MG63 (cell line): ENCODE measurements at regions not wholly inside any gene's neighbourhood (a gene's known extent, or its start where the extent isn't known, plus 50 kb on each side); places are given as distances from the start of the nearest gene placed in this dataset.

Experiments
- DNase-seq: peaks from one replicate; pipeline ENCODE4 v3.0.0-alpha.2; 2020
- H3K27me3 ChIP-seq: fragments of 250-450 bp; sonication (Bioruptor Pico); 2 replicates; pipeline ENCODE4 v1.5.1; 2020; ENCODE audit warnings: mild to moderate bottlenecking, moderate library complexity
- H3K36me3 ChIP-seq: fragments of 250-450 bp; sonication (Bioruptor Pico); 2 replicates; pipeline ENCODE4 v1.5.1; 2020; ENCODE audit warnings: mild to moderate bottlenecking, moderate library complexity
- H3K4me3 ChIP-seq: fragments of 250-450 bp; sonication (Bioruptor Pico); 2 replicates; pipeline ENCODE4 v1.5.1; 2020; ENCODE audit warnings: mild to moderate bottlenecking, moderate library complexity
- H3K9me3 ChIP-seq: fragments of 250-450 bp; sonication (Bioruptor Pico); 2 replicates; pipeline ENCODE4 v1.5.1; 2020; ENCODE audit warnings: mild to moderate bottlenecking, moderate library complexity

DNA sequence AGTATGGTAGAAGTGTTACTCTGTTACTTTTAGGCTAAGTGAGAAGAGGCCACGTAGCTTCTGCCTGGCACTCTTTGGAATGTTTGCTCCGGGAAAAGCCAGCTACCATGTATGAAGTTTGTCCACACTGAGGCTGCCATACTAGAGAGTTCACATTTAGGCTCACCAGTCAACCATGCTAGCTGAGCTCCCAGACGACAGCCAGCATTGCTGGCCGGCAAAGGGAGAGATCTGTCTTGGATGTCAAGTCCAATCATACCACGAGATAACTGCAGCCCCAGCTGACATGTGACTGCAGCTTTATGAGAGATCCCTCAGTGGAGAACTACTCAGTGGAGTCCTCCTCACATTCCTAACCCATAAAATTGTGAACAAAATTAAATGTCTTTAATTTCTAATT lies 321.2 kb upstream of the F9 start:
- DNase-seq: no peak
- H3K36me3 ChIP-seq: no peaks in the 10 kb centered on the region
- H3K9me3 ChIP-seq: no peaks in the 10 kb centered on the region
- no peaks in the 10 kb centered on the region for H3K27me3 ChIP-seq
- H3K4me3 ChIP-seq: no peak overlapping the region

GRCh38 chrX:139207655-139208054 lies 322.9 kb upstream of the F9 start:
- Histone ChIP-seq H3K9me3 (no peaks in the 10 kb centered on the region), H3K36me3 (no peaks in the 10 kb centered on the region), H3K27me3 (no peaks in the 10 kb centered on the region), H3K4me3 (no peak overlapping the region)
- no peak for DNase-seq

- DNase-seq: no peak
- H3K4me3 ChIP-seq: no peak overlapping the region
- no peaks in the 10 kb centered on the region for H3K9me3 ChIP-seq
- H3K36me3 ChIP-seq: no peaks in the 10 kb centered on the region
- no peaks in the 10 kb centered on the region for H3K27me3 ChIP-seq
Measured at GRCh38 chrX:139206914-139207313, 323.6 kb upstream of the F9 start.

DNA sequence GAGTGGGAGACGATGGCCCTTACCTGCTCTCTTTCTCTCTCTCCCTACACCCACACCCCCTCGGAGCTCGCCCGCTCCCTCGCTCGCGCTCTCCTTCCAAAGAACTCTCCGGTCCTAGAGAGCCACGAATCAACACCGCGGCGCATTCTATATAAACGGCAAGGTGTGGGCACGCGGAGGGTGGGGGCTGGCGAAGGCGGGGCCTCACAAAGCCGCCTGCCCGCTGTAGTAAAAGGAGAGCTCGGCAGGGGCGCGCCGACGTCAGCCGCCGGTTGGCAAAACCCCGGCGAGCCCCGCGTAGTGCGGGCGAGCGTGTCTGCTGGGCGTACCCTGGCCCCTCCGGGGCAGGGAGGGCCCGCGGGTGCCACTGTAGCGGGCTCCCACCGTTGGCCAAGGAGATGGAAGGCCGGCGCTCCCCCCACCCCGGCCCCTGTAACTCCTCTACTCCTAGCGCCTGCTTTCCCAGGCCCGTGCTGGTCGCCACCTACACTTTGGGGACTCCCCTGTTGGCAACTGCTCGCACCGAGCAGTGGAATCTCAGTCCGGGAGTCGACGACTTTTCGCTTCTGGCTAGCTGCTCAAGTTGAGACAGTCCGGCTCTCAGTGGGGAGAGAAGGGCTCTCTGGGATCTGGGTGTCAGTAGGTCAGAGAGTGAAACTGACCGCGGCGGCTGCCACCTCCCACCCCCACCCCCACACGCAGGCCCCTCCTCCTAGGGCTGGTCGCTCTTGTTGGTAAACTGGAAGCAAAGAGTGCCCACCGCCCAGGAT lies 325.5 kb upstream of the F9 start:
- H3K4me3 ChIP-seq: peak overlapping the region; percentile 47

GRCh38 chrX:139204571-139204897 lies 326.0 kb upstream of the F9 start:
- no peaks in the 10 kb centered on the region for H3K27me3 ChIP-seq
- peak overlapping the region; percentile 47 for H3K4me3 ChIP-seq
- no peaks in the 10 kb centered on the region for H3K36me3 ChIP-seq
- no peak for DNase-seq
- no peaks in the 10 kb centered on the region for H3K9me3 ChIP-seq

More for the DNA sequence above, 325.5 kb upstream of the F9 start:
- Histone ChIP-seq H3K9me3 (no peaks in the 10 kb centered on the region), H3K36me3 (no peaks in the 10 kb centered on the region), H3K27me3 (no peaks in the 10 kb centered on the region)
- peak; percentile 56 for DNase-seq

DNA sequence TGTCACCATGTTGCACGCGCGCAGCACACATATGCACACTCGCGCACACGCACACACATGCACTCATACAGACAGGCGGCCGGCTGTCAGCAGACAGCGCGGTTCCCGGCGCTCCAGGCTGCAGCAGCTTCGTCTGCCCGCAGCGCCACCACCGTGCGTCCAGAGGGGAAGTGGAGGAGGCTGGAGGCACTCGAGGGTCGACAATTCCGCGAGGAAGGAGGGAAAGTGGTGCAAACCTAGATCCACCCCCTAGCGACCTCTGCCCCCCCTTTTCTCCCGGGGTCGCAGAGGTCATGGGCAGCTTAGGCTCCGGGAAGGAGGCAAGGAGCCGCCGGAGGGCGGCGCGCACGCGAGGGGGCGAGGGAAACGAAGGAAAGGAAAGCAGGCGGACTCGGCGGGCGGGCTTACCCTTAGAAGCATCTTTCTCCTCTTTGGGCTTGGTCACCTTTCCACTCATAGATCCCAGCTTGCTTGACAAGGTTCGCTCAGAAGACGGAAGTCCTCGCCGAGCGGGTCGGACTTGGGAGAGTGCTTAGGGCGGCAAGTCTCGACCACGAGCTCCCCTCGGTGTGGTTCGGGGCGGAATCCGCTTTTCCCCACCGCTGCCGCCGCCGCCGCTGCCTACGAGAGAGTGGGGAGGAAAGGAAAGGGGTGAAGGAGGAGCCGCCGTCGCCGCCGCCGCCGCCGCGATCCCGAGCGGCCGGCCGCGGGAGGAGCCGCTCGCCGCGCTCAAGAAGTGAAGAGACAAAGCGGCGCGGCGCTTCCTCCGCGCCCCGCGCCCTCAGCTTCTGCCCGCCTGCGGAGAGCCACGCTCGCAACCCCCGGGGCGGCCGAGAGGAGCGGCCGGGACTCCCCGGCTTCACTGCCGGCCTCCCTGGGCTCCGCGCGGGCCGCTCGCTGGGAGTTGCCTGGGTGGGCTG lies 326.6 kb upstream of the F9 start:
- no peaks in the 10 kb centered on the region for H3K9me3 ChIP-seq
- peak overlapping the region; percentile 47 for H3K4me3 ChIP-seq
- H3K36me3 ChIP-seq: no peaks in the 10 kb centered on the region
- peak; percentile 18 for DNase-seq
- H3K27me3 ChIP-seq: no peaks in the 10 kb centered on the region

DNA sequence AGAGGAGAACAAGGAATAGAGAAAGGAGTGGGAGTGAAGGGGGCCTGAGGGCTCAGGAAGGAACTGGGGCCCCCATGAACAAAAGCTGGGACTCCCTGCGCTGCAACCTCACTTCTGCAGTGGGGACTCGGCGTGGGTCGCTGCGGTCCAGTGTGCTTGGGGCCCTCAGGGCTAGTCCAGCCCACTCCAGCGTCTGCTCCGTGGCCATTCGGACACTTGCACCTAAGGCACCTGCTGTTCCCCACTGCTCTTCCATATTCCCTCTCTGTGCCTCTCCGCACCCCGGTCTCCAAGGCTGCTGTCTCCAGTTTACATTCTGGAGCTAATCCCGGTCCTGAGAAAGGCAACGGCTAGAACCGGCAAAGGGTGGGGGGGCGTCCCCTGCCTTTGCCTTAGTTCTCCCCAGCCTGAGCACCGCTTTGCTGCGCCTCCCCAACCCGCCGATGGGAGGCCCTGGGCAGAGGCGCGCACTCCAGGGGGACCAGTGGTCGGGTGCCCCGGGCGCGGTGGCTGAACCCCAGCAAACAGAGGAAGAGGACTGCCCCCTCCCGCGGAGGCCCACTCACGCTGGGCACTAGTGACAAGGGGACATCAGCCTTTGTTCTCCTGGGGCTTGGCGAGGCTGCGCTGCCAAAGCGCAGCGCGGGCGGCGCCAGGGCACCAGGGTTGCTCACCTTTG lies 327.7 kb upstream of the F9 start:
- Histone ChIP-seq H3K36me3 (no peaks in the 10 kb centered on the region), H3K27me3 (no peaks in the 10 kb centered on the region), H3K9me3 (no peaks in the 10 kb centered on the region), H3K4me3 (no peak overlapping the region)
- DNase-seq: no peak

DNA sequence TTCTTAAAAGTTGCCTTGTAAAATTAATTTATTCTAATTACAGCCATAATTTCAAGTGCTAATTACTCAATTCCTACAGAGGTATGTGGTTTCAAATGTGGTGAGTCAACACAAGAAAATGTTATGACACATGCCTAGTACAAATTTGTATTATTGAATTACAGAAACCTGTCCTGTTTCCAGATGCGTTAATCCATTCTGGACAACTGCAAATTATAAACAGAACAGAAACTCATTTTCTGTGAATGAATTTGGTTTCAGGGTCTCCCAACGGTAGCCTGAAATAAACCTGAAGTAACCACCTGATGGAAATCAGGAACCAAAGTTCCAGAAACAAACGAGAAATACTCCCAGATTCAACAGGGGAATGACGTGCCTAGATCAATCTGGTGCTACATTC lies 328.6 kb upstream of the F9 start:
- DNase-seq: no peak
- Histone ChIP-seq H3K27me3 (no peaks in the 10 kb centered on the region), H3K4me3 (no peak overlapping the region), H3K36me3 (no peaks in the 10 kb centered on the region), H3K9me3 (no peaks in the 10 kb centered on the region)

- Histone ChIP-seq H3K27me3 (no peaks in the 10 kb centered on the region), H3K9me3 (no peaks in the 10 kb centered on the region), H3K36me3 (no peaks in the 10 kb centered on the region), H3K4me3 (no peak overlapping the region)
- DNase-seq: peak; percentile 55
Measured at GRCh38 chrX:139200793-139201192, 329.7 kb upstream of the F9 start.

GRCh38 chrX:139200346-139200745 lies 330.2 kb upstream of the F9 start:
- Histone ChIP-seq H3K36me3 (no peaks in the 10 kb centered on the region), H3K9me3 (no peaks in the 10 kb centered on the region), H3K27me3 (no peaks in the 10 kb centered on the region), H3K4me3 (no peak overlapping the region)
- no peak for DNase-seq

DNA sequence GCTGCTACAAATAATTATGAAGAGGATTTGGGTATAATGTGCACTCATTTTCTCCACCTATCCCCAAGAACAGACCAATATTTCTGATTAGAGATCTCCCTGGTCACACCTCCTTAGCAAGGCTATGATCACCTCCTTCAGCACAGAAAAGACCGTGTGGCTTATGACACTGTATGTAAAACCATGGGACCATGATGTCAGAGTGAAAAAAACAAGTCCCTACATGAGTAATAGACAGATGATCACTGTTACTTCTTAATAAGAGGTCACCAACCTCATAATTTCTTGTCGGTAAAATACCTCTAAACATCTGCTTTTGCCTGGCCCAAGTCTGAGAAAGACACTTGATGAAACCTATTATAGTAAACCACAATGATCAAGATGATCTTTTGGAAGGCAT lies 330.6 kb upstream of the F9 start:
- Histone ChIP-seq H3K4me3 (no peak overlapping the region), H3K36me3 (no peaks in the 10 kb centered on the region), H3K27me3 (no peaks in the 10 kb centered on the region), H3K9me3 (no peaks in the 10 kb centered on the region)
- no peak for DNase-seq

- Histone ChIP-seq H3K27me3 (no peaks in the 10 kb centered on the region), H3K9me3 (no peaks in the 10 kb centered on the region), H3K4me3 (no peak overlapping the region), H3K36me3 (no peaks in the 10 kb centered on the region)
- no peak for DNase-seq
Measured at GRCh38 chrX:139198936-139199335, 331.6 kb upstream of the F9 start.

GRCh38 chrX:139196890-139197289 lies 333.6 kb upstream of the F9 start:
- H3K27me3 ChIP-seq: no peaks in the 10 kb centered on the region
- DNase-seq: no peak
- no peaks in the 10 kb centered on the region for H3K36me3 ChIP-seq
- no peaks in the 10 kb centered on the region for H3K9me3 ChIP-seq
- no peak overlapping the region for H3K4me3 ChIP-seq

- H3K27me3 ChIP-seq: no peaks in the 10 kb centered on the region
- no peaks in the 10 kb centered on the region for H3K9me3 ChIP-seq
- H3K4me3 ChIP-seq: no peak overlapping the region
- DNase-seq: peak; percentile 7
- H3K36me3 ChIP-seq: no peaks in the 10 kb centered on the region
Measured at GRCh38 chrX:139194571-139195280, 335.8 kb upstream of the F9 start.

- Histone ChIP-seq H3K4me3 (no peak overlapping the region), H3K27me3 (no peaks in the 10 kb centered on the region), H3K36me3 (no peaks in the 10 kb centered on the region), H3K9me3 (no peaks in the 10 kb centered on the region)
- peak; percentile 64 for DNase-seq
Measured at GRCh38 chrX:139192386-139192961, 338.1 kb upstream of the F9 start.

- DNase-seq: no peak
- H3K27me3 ChIP-seq: no peaks in the 10 kb centered on the region
- H3K4me3 ChIP-seq: no peak overlapping the region
- H3K9me3 ChIP-seq: no peaks in the 10 kb centered on the region
- no peaks in the 10 kb centered on the region for H3K36me3 ChIP-seq
Measured at GRCh38 chrX:139191746-139192385, 338.7 kb upstream of the F9 start.
